SK-N-MC (cell line): ENCODE measurements at regions not wholly inside any gene's neighbourhood (a gene's known extent, or its start where the extent isn't known, plus 50 kb on each side); places are given as distances from the start of the nearest gene placed in this dataset.

Source experiments
- EZH2 ChIP-seq: fragments of 200-600 bp; sonication (generic); IDR thresholded peaks from one replicate; pipeline ENCODE4 v1.6.1; 2017; ENCODE audit warnings: antibody characterized with exemption
- FOXP2 ChIP-seq: optimal IDR thresholded peaks from 2 replicates; pipeline ENCODE3; 2011; ENCODE audit warnings: mild to moderate bottlenecking, moderate library complexity; ENCODE audit not compliant: insufficient read depth; ENCODE audit errors: extremely low read length, control extremely low read depth
- POLR2AphosphoS5 ChIP-seq: IDR thresholded peaks from 2 replicates; pipeline ENCODE4 v1.6.1; 2012; ENCODE audit warnings: mild to moderate bottlenecking, low read depth, low read length, borderline replicate concordance

GRCh38 chr4:4764558-4764905, 94.9 kb upstream of the MSX1 start:
- no peak for TF ChIP-seq EZH2
- no peak for TF ChIP-seq POLR2AphosphoS5
- TF ChIP-seq FOXP2 = no peak
